Dedifferentiated amniotic fluid mesenchymal stem cell (primary cell): ENCODE measurements at regions not wholly inside any gene's neighbourhood (a gene's known extent, or its start where the extent isn't known, plus 50 kb on each side); places are given as distances from the start of the nearest gene placed in this dataset.

ENCODE experiments used
- DNase-seq: peaks from one replicate; pipeline ENCODE4 v3.0.0-alpha.2; 2016; ENCODE audit errors: extremely low spot score

GRCh38 chr10:118107040-118107439 is 60.3 kb upstream of the RAB11FIP2 start:
- no peak for DNase-seq

GRCh38 chr10:118106426-118106825 is 59.7 kb upstream of the RAB11FIP2 start:
- DNase-seq, result no peak

GRCh38 chr10:118102121-118102520 is 55.4 kb upstream of the RAB11FIP2 start:
- DNase-seq, result peak; percentile 64

GRCh38 chr10:118101501-118101900 is 54.8 kb upstream of the RAB11FIP2 start:
- peak; percentile 84 for DNase-seq
